Parathyroid adenoma (tissue), 2 donors: ENCODE measurements at regions not wholly inside any gene's neighbourhood (a gene's known extent, or its start where the extent isn't known, plus 50 kb on each side); places are given as distances from the start of the nearest gene placed in this dataset.

ENCODE experiments used
- H2AFZ ChIP-seq: fragments of 300-600 bp; sonication (generic); one replicate; pipeline ENCODE4 v1.7.0; 2017; ENCODE audit warnings: antibody characterized with exemption, mild to moderate bottlenecking
- H3K27ac ChIP-seq: fragments of 300-600 bp; sonication (generic); one replicate; pipeline ENCODE4 v1.7.0; 2017
- H3K27me3 ChIP-seq: fragments of 300-600 bp; sonication (generic); one replicate; pipeline ENCODE4 v1.7.0; 2017; ENCODE audit warnings: low read length; ENCODE audit not compliant: control insufficient read depth, insufficient read depth
- H3K36me3 ChIP-seq: fragments of 300-600 bp; sonication (generic); one replicate; pipeline ENCODE4 v1.7.0; 2017; ENCODE audit warnings: low read length; ENCODE audit not compliant: control insufficient read depth, insufficient read depth
- H3K4me1 ChIP-seq: fragments of 300-600 bp; sonication (generic); one replicate; pipeline ENCODE4 v1.7.0; 2017; ENCODE audit warnings: control low read depth
- H3K4me2 ChIP-seq: fragments of 300-600 bp; sonication (generic); one replicate; pipeline ENCODE4 v1.7.0; 2017; ENCODE audit warnings: low read length
- H3K4me3 ChIP-seq: fragments of 300-600 bp; sonication (generic); one replicate; pipeline ENCODE4 v1.7.0; 2017; ENCODE audit warnings: low read depth, low read length
- H3K79me2 ChIP-seq: fragments of 300-600 bp; sonication (generic); one replicate; pipeline ENCODE4 v1.7.0; 2017; ENCODE audit warnings: control low read depth
- H3K9ac ChIP-seq: fragments of 300-600 bp; sonication (generic); one replicate; pipeline ENCODE4 v1.7.0; 2017; ENCODE audit warnings: mild to moderate bottlenecking
- H3K9me3 ChIP-seq: fragments of 300-600 bp; sonication (generic); one replicate; pipeline ENCODE4 v1.7.0; 2017; ENCODE audit warnings: low read length; ENCODE audit not compliant: control insufficient read depth
- CTCF ChIP-seq: fragments of 300-600 bp; sonication (generic); IDR thresholded peaks from one replicate; pipeline ENCODE4 v1.7.0; 2017; ENCODE audit warnings: antibody characterized with exemption, mild to moderate bottlenecking
- donor health status: primary hyperparathyroidism.

GRCh38 chr1:208506812-208507211 is 262.6 kb upstream of the PLXNA2 start:
- H3K4me3 ChIP-seq, result no peak overlapping the region
- H3K4me1 ChIP-seq, result no peaks in the 10 kb centered on the region
- H3K9me3 ChIP-seq, result no peaks in the 10 kb centered on the region
- no peak overlapping the region for H3K4me2 ChIP-seq
- H3K27ac ChIP-seq, result no peak overlapping the region
- no peaks in the 10 kb centered on the region for H3K79me2 ChIP-seq
- H3K27me3 ChIP-seq, result no peaks in the 10 kb centered on the region
- TF ChIP-seq CTCF, result no peak
- no peaks in the 10 kb centered on the region for H3K36me3 ChIP-seq
- H2AFZ ChIP-seq, result no peak overlapping the region
- H3K9ac ChIP-seq, result no peak overlapping the region

- Histone ChIP-seq H3K9me3 (no peaks in the 10 kb centered on the region), H2AFZ (no peak overlapping the region), H3K27ac (no peak overlapping the region), H3K4me3 (no peak overlapping the region), H3K36me3 (no peaks in the 10 kb centered on the region), H3K79me2 (no peaks in the 10 kb centered on the region), H3K27me3 (no peaks in the 10 kb centered on the region), H3K4me2 (no peak overlapping the region), H3K9ac (no peak overlapping the region), H3K4me1 (no peaks in the 10 kb centered on the region)
- no peak for TF ChIP-seq CTCF
These were observed 264.9 kb upstream of the PLXNA2 start for GRCh38 chr1:208509072-208509471.

- Histone ChIP-seq H2AFZ (no peak overlapping the region), H3K9ac (no peak overlapping the region), H3K27ac (no peak overlapping the region), H3K4me3 (no peak overlapping the region), H3K36me3 (no peaks in the 10 kb centered on the region), H3K79me2 (no peaks in the 10 kb centered on the region), H3K27me3 (no peaks in the 10 kb centered on the region), H3K4me2 (no peak overlapping the region), H3K4me1 (no peaks in the 10 kb centered on the region), H3K9me3 (no peaks in the 10 kb centered on the region)
- no peak for TF ChIP-seq CTCF
These were observed 266.2 kb upstream of the PLXNA2 start for GRCh38 chr1:208510192-208510952.

- Histone ChIP-seq H2AFZ (no peak overlapping the region), H3K4me3 (no peak overlapping the region), H3K79me2 (no peaks in the 10 kb centered on the region), H3K9me3 (no peaks in the 10 kb centered on the region), H3K27me3 (no peaks in the 10 kb centered on the region), H3K4me2 (no peak overlapping the region), H3K4me1 (no peaks in the 10 kb centered on the region), H3K27ac (no peak overlapping the region), H3K36me3 (no peaks in the 10 kb centered on the region), H3K9ac (no peak overlapping the region)
- TF ChIP-seq CTCF, result no peak
These were observed 267.2 kb upstream of the PLXNA2 start for GRCh38 chr1:208511242-208511860.

GRCh38 chr1:208513799-208514198 is 269.6 kb upstream of the PLXNA2 start:
- Histone ChIP-seq H3K4me1 (no peaks in the 10 kb centered on the region), H3K4me3 (no peak overlapping the region), H3K27ac (no peak overlapping the region), H3K4me2 (no peak overlapping the region), H3K27me3 (no peaks in the 10 kb centered on the region), H2AFZ (no peak overlapping the region), H3K9me3 (no peaks in the 10 kb centered on the region), H3K36me3 (no peaks in the 10 kb centered on the region), H3K79me2 (no peaks in the 10 kb centered on the region), H3K9ac (no peak overlapping the region)
- no peak for TF ChIP-seq CTCF
